ENCODE measurements at regions not wholly inside any gene's neighbourhood (a gene's known extent, or its start where the extent isn't known, plus 50 kb on each side); places are given as distances from the start of the nearest gene placed in this dataset.

GRCh38 chr2:146246002-146246735 lies 1598.7 kb upstream of the ACVR2A start:
- no peak for TF ChIP-seq CTCF (IDR thresholded peaks at IDR 0.05; ENCODE audit: unreplicated experiment in 3 of 3)
- Mint-ChIP-seq H3K4me1 (peaks cover 23% of the 10 kb centered on the region), H3K36me3 (ENCODE audit: low read depth) (no peaks in the 10 kb centered on the region), H3K27me3 (ENCODE audit: low read depth) (no peaks in the 10 kb centered on the region), H3K27ac (peak overlapping the region in 1 of 3 experiments; percentile 16), H3K4me3 (no peak overlapping the region), H3K9me3 (no peaks in the 10 kb centered on the region)

- no peaks in the 10 kb centered on the region for H3K36me3 Mint-ChIP-seq (ENCODE audit: low read depth)
- peak overlapping the region; percentile 46 to 88 (median 70) for H3K27ac Mint-ChIP-seq
- H3K4me1 Mint-ChIP-seq: peaks cover 32% of the 10 kb centered on the region
- H3K27me3 Mint-ChIP-seq (ENCODE audit: low read depth): no peaks in the 10 kb centered on the region
- no peaks in the 10 kb centered on the region for H3K9me3 Mint-ChIP-seq
- no peak for TF ChIP-seq CTCF (IDR thresholded peaks at IDR 0.05; ENCODE audit: unreplicated experiment in 3 of 3)
- H3K4me3 Mint-ChIP-seq: no peak overlapping the region
Measured at GRCh38 chr2:146244830-146245229, 1600.0 kb upstream of the ACVR2A start.

- no peaks in the 10 kb centered on the region for H3K36me3 Mint-ChIP-seq (ENCODE audit: low read depth)
- peaks cover 39% of the 10 kb centered on the region for H3K4me1 Mint-ChIP-seq
- peak overlapping the region; percentile 46 to 88 (median 70) for H3K27ac Mint-ChIP-seq
- no peaks in the 10 kb centered on the region for H3K9me3 Mint-ChIP-seq
- no peak overlapping the region for H3K4me3 Mint-ChIP-seq
- TF ChIP-seq CTCF (IDR thresholded peaks at IDR 0.05; ENCODE audit: unreplicated experiment in 3 of 3): no peak
- no peaks in the 10 kb centered on the region for H3K27me3 Mint-ChIP-seq (ENCODE audit: low read depth)
Measured at GRCh38 chr2:146244131-146244530, 1600.7 kb upstream of the ACVR2A start.

GRCh38 chr2:146241023-146241422 lies 1603.8 kb upstream of the ACVR2A start:
- H3K27me3 Mint-ChIP-seq (ENCODE audit: low read depth): no peaks in the 10 kb centered on the region
- H3K27ac Mint-ChIP-seq: peak overlapping the region in 1 of 3 experiments; percentile 85
- H3K4me1 Mint-ChIP-seq: peaks cover 54% of the 10 kb centered on the region
- H3K9me3 Mint-ChIP-seq: no peaks in the 10 kb centered on the region
- no peak for TF ChIP-seq CTCF (IDR thresholded peaks at IDR 0.05; ENCODE audit: unreplicated experiment in 3 of 3)
- H3K4me3 Mint-ChIP-seq: no peak overlapping the region
- H3K36me3 Mint-ChIP-seq (ENCODE audit: low read depth): no peaks in the 10 kb centered on the region

- Mint-ChIP-seq H3K27me3 (ENCODE audit: low read depth) (no peaks in the 10 kb centered on the region), H3K36me3 (ENCODE audit: low read depth) (no peaks in the 10 kb centered on the region), H3K4me1 (peaks cover 50% of the 10 kb centered on the region), H3K9me3 (no peaks in the 10 kb centered on the region), H3K27ac (peak overlapping the region in 1 of 3 experiments; percentile 85), H3K4me3 (no peak overlapping the region)
- TF ChIP-seq CTCF (IDR thresholded peaks at IDR 0.05; ENCODE audit: unreplicated experiment in 3 of 3): no peak
Measured at GRCh38 chr2:146240391-146240790, 1604.4 kb upstream of the ACVR2A start.
